Endodermal cell (in vitro differentiated cells): ENCODE measurements at regions not wholly inside any gene's neighbourhood (a gene's known extent, or its start where the extent isn't known, plus 50 kb on each side); places are given as distances from the start of the nearest gene placed in this dataset.

Experiments used
- DNase-seq: peaks from one replicate; pipeline ENCODE4 v3.0.0-alpha.2; 2017
- H3K27ac ChIP-seq: 2 replicates; pipeline ENCODE4 v1.5.1; 2013; ENCODE audit warnings: mild to moderate bottlenecking, low read depth, low read length, moderate library complexity
- H3K27me3 ChIP-seq: 2 replicates; pipeline ENCODE4 v1.6.1; 2013; ENCODE audit warnings: mild to moderate bottlenecking, low read length, moderate library complexity; ENCODE audit not compliant: insufficient read depth, control insufficient read depth, poor library complexity, severe bottlenecking
- H3K36me3 ChIP-seq: 2 replicates; pipeline ENCODE4 v1.7.0; 2013; ENCODE audit warnings: mild to moderate bottlenecking, low read length, moderate library complexity; ENCODE audit not compliant: control insufficient read depth, insufficient read depth
- H3K4me1 ChIP-seq: one replicate; pipeline ENCODE4 v1.7.0; 2013; ENCODE audit warnings: low read length; ENCODE audit not compliant: control insufficient read depth, insufficient read depth
- H3K4me3 ChIP-seq: 2 replicates; pipeline ENCODE4 v1.5.1; 2013; ENCODE audit warnings: mild to moderate bottlenecking, low read length, moderate library complexity
- H3K9ac ChIP-seq: 2 replicates; pipeline ENCODE4 v1.6.1; 2013; ENCODE audit warnings: mild to moderate bottlenecking, low read length, moderate library complexity; ENCODE audit not compliant: poor library complexity, severe bottlenecking; ENCODE audit errors: extremely low read depth
- H3K9me3 ChIP-seq: 2 replicates; pipeline ENCODE4 v1.6.1; 2013; ENCODE audit warnings: mild to moderate bottlenecking, low read length, moderate library complexity; ENCODE audit not compliant: control insufficient read depth
- H3K27ac Mint-ChIP-seq: 2 replicates; pipeline ENCODE4 v1.8.0; 2020; ENCODE audit warnings: mixed read lengths
- H3K27me3 Mint-ChIP-seq: 2 replicates; pipeline ENCODE4 v1.8.0; 2021; ENCODE audit warnings: mild to moderate bottlenecking, mixed read lengths; ENCODE audit not compliant: insufficient read depth
- H3K36me3 Mint-ChIP-seq: 2 replicates; pipeline ENCODE4 v1.8.0; 2020; ENCODE audit warnings: low read depth, mixed read lengths
- H3K4me1 Mint-ChIP-seq: 2 replicates; pipeline ENCODE4 v1.8.0; 2020; ENCODE audit warnings: mixed read lengths
- H3K4me3 Mint-ChIP-seq: 2 replicates; pipeline ENCODE4 v1.8.0; 2020; ENCODE audit warnings: mild to moderate bottlenecking, moderate library complexity, mixed read lengths
- H3K9me3 Mint-ChIP-seq: 2 replicates; pipeline ENCODE4 v1.8.0; 2020; ENCODE audit warnings: mild to moderate bottlenecking, mixed read lengths
- CTCF ChIP-seq: fragments of 200-600 bp; sonication (generic); conservative IDR thresholded peaks from 2 replicates; pipeline ENCODE4 v1.5.0; 2021; ENCODE audit warnings: antibody characterized with exemption, mild to moderate bottlenecking
- WGBS, 2 experiments: methylation state at CpG; one replicate each; pipeline versions ENCODE4 v1.1.5 to v1.1.7; 2013; ENCODE audit warnings: missing lambda C conversion rate in 2 of 2, mixed read lengths in 1 of 2; ENCODE audit not compliant: insufficient coverage in 1 of 2, insufficient read length in 1 of 2; 5-methylcytosine and 5-hydroxymethylcytosine counted together

- Mint-ChIP-seq H3K27me3 (peaks cover 14% of the 10 kb centered on the region), H3K9me3 (no peaks in the 10 kb centered on the region), H3K4me3 (no peak overlapping the region), H3K4me1 (peaks cover 2% of the 10 kb centered on the region), H3K27ac (no peak overlapping the region), H3K36me3 (no peaks in the 10 kb centered on the region)
- Histone ChIP-seq H3K4me3 (no peak overlapping the region), H3K27me3 (no peaks in the 10 kb centered on the region), H3K9me3 (no peaks in the 10 kb centered on the region), H3K4me1 (no peaks in the 10 kb centered on the region), H3K9ac (no peak overlapping the region), H3K36me3 (no peaks in the 10 kb centered on the region), H3K27ac (no peak overlapping the region)
- TF ChIP-seq CTCF, result no peak
- 88 to 100% methylated on average over 3 to 6 of the region's 6 CpGs for WGBS, 2 experiments
- DNase-seq, result no peak
These were observed 196.7 kb downstream of the TFAP2B start for GRCh38 chr6:51015394-51015793.

GRCh38 chr6:51016489-51016888, 197.8 kb downstream of the TFAP2B start:
- Mint-ChIP-seq H3K9me3 (no peaks in the 10 kb centered on the region), H3K4me1 (no peaks in the 10 kb centered on the region), H3K4me3 (no peak overlapping the region), H3K36me3 (no peaks in the 10 kb centered on the region), H3K27ac (no peak overlapping the region), H3K27me3 (peaks cover 10% of the 10 kb centered on the region)
- Histone ChIP-seq H3K27ac (no peak overlapping the region), H3K9ac (no peak overlapping the region), H3K4me3 (no peak overlapping the region), H3K36me3 (no peaks in the 10 kb centered on the region), H3K4me1 (no peaks in the 10 kb centered on the region), H3K9me3 (no peaks in the 10 kb centered on the region), H3K27me3 (no peaks in the 10 kb centered on the region)
- no peak for TF ChIP-seq CTCF
- DNase-seq, result no peak
- WGBS, 2 experiments, result 86% methylated on average over 1 of the region's 1 CpG; no CpG with 5 or more reads in 1 of the 2 experiments

DNA sequence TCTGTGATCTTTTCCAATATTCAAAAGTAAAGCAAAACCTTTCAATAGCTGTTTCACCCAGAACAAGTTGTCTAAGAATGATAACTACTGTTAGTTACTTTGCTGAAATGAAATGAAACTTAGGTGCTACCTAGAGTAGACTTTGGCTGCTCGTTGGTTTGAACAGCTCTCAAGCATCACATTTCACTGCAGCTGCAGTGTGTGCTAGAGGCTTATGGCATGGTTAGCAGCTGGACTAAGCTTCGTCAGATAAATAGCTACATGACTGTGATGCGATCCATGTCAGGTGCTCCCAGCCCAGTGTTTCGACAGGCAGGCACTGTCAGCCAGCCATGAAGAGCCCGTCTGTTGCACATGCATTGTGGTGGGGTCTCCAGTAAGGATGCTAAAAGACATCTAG, 201.1 kb downstream of the TFAP2B start:
- no peak for DNase-seq
- Histone ChIP-seq H3K36me3 (no peaks in the 10 kb centered on the region), H3K4me3 (no peak overlapping the region), H3K9ac (no peak overlapping the region), H3K9me3 (no peaks in the 10 kb centered on the region), H3K27ac (no peak overlapping the region), H3K27me3 (no peaks in the 10 kb centered on the region), H3K4me1 (no peaks in the 10 kb centered on the region)
- Mint-ChIP-seq H3K4me3 (no peak overlapping the region), H3K4me1 (no peaks in the 10 kb centered on the region), H3K9me3 (no peaks in the 10 kb centered on the region), H3K36me3 (no peaks in the 10 kb centered on the region), H3K27ac (no peak overlapping the region), H3K27me3 (peaks cover 7% of the 10 kb centered on the region)
- 88% methylated on average over 4 to 5 of the region's 5 CpGs for WGBS, 2 experiments
- no peak for TF ChIP-seq CTCF
